ENCODE measurements at regions not wholly inside any gene's neighbourhood (a gene's known extent, or its start where the extent isn't known, plus 50 kb on each side); places are given as distances from the start of the nearest gene placed in this dataset.

DNA sequence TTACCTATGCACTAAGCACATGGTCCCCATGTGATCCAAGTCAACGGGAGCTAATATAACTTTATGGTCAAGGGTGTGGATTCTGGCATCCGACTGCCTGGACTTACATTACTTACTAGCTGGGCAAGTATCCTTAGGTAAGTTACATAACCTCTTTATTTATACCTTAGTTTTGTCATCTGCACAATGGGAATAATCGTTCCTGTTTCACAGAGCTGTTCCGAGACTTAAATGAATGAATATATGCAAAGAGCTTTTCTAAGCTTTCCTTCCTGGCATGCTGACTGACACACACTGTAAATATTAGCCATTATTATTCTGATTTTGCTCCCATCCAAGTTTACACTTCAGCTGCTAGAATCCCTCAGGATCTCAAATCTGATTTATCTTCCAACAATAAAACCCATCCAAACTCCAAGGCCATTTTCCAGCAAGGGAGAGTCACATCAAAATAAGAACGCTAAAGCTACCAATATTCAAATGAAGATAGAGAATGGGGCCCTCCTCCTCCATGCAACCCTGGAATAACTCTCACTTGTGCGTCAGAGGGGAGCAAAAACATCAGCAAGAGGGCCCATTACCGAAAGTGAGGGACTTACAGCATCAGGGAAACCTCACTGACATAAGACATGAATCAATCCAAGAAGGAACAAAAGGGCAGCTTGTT, 115.6 kb upstream of the KAZN start:
- TF ChIP-seq, protein P1, sequence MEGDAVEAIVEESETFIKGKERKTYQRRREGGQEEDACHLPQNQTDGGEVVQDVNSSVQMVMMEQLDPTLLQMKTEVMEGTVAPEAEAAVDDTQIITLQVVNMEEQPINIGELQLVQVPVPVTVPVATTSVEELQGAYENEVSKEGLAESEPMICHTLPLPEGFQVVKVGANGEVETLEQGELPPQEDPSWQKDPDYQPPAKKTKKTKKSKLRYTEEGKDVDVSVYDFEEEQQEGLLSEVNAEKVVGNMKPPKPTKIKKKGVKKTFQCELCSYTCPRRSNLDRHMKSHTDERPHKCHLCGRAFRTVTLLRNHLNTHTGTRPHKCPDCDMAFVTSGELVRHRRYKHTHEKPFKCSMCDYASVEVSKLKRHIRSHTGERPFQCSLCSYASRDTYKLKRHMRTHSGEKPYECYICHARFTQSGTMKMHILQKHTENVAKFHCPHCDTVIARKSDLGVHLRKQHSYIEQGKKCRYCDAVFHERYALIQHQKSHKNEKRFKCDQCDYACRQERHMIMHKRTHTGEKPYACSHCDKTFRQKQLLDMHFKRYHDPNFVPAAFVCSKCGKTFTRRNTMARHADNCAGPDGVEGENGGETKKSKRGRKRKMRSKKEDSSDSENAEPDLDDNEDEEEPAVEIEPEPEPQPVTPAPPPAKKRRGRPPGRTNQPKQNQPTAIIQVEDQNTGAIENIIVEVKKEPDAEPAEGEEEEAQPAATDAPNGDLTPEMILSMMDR (IDR thresholded peaks at IDR 0.05): no peak
- no peak for TF ChIP-seq EZH2 (IDR thresholded peaks at IDR 0.05; ENCODE audit: borderline replicate concordance, insufficient read depth, low read depth, low read length, poor library complexity, severe bottlenecking)

Measured in B cell (primary cell).